KG1 (cell line): ENCODE measurements at regions not wholly inside any gene's neighbourhood (a gene's known extent, or its start where the extent isn't known, plus 50 kb on each side); places are given as distances from the start of the nearest gene placed in this dataset.

ENCODE experiments used
- DNase-seq: peaks from one replicate; lab custom pipeline; 2025; lab: John Stamatoyannopoulos, UW

DNA sequence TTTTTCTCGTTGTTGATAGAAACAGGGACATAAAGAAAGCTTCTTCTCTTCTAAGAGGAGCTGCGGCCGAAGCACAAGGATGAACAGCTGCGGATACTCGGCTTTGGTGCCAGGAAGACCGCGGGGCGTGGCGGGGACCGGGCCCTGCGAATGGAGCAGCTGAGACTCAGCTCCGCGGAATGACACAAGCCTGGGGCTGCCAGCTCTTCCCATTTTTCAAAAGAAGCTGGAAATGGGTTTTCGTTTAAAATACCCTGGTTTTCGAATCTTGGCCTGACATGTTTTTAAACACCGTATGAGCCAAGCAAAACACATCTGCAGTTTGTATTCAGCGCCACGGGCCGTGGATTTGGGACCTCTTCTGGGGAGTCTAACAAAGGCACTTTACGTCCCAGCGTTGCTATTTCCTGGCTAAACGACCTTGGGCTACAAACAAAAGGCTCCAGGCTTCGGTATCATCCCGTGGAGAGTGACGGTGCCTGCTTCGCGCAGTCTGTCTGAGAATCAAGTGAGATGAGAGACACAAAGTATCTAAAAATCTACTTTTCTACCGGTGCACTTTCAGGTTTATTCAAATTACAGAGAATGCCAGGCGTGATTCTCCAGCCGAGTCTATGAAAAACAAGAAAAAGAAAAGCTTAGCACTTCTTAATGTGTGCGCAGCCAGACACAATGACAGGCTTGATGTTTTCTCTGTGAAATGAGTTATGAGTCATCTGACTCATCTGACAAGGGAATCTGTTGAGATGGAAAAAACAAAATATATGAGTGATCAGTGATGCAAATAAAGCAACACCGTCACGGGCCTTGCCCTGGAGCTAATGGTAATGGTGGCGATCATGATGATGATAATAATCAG lies 114.0 kb upstream of the TMEM132D start:
- DNase-seq, result no peak

- no peak for DNase-seq
Observed at GRCh38 chr12:130018614-130019013, 114.8 kb upstream of the TMEM132D start.

GRCh38 chr12:130026608-130027176 lies 122.9 kb upstream of the TMEM132D start:
- no peak for DNase-seq

DNA sequence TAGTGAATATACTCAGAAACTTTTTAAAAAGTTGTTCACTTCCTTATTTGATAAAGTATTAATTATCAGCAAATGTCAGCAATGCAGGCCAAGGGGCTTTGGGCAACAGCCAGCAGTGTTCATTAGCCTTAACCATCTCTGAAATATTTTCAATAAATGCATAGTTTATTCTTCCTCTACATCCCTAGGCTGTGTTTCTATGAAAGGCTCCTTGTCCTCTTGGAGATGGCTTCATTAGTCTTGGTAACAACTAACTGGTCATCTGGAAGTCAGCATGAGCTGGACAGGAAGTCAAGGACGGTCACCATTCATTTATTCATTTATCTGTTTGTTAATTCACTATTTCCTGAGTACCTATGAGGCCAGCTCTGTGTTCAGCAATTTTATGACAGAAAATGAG lies 124.0 kb upstream of the TMEM132D start:
- DNase-seq, result no peak

GRCh38 chr12:130029151-130029550 lies 125.3 kb upstream of the TMEM132D start:
- no peak for DNase-seq

DNA sequence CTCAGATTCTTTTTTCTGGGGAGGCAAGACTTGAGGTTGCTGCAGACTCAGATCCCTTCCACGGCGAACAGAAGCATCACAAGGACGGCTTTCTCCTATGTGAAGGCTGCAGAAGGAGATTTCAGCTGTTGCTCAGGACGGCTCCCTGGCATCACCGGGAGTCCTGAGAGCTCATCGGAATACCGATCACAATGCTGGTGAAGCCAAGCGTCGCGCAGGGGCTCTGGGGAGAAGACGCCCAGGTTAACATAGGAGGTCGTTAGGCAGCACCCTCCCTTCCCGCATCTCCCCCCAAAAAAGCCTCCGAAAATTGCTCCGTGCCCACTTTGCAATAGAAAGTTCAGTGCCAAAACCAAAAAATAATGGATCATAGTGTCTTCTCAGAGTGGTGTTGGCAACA lies 127.2 kb upstream of the TMEM132D start:
- DNase-seq, result no peak

DNA sequence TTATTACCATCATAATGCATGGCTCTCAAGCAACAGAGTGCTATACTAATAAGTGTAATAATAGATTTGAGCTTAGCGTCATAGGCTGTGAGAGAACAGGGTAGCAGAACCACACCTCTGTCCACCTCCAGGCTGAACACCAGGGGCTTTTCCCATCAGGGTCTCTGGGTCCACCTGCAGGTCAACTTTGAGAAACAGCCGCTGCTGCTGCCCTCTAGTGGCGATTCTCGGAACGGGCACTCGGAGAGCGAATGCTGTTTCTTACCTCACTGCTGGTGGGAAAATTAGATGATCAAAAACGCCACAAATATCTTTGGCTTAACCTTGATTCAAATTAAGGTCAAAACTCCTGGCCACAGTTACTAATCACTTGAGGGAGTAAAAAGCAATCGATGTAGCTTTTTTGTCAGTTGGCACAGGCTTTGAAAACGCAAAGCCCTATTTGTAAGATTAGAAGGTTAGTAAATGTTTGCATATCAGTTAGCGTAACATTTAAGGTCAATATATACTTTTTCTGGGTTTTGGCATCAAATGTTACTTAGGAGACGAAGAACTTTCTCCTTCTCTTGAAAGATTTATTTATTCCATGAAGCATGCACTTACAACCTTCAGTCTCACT lies 127.9 kb upstream of the TMEM132D start:
- no peak for DNase-seq

- no peak for DNase-seq
Observed at GRCh38 chr12:130041983-130042812, 120.1 kb upstream of the FZD10 start.

GRCh38 chr12:130043685-130044406 lies 118.4 kb upstream of the FZD10 start:
- DNase-seq, result no peak

GRCh38 chr12:130044991-130045621 lies 117.2 kb upstream of the FZD10 start:
- no peak for DNase-seq

DNA sequence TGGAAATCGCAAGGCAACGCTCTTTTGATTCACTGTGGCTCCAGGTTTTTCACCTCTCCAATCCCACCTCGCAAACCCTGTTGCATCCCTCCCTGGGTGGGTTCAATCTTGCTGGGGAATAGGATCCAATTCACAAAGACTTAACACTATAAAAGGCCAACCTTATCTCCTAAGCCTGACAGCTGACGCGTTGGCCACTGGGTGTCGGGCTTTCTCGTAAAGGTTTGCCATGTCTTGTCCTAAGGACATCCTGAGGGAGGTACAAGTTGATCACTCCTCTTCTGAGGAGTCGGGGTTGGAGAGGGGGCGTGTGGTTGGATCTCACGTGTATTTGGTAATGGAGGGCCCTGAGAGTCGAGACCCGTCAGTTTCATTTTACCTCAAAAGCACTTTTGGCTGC lies 112.6 kb upstream of the FZD10 start:
- DNase-seq, result no peak

GRCh38 chr12:130051900-130052299 lies 110.4 kb upstream of the FZD10 start:
- no peak for DNase-seq

- no peak for DNase-seq
Observed at GRCh38 chr12:130053651-130054069, 108.6 kb upstream of the FZD10 start.

- DNase-seq, result no peak
Observed at GRCh38 chr12:130054803-130055202, 107.5 kb upstream of the FZD10 start.

GRCh38 chr12:130058926-130059472 lies 103.3 kb upstream of the FZD10 start:
- no peak for DNase-seq

DNA sequence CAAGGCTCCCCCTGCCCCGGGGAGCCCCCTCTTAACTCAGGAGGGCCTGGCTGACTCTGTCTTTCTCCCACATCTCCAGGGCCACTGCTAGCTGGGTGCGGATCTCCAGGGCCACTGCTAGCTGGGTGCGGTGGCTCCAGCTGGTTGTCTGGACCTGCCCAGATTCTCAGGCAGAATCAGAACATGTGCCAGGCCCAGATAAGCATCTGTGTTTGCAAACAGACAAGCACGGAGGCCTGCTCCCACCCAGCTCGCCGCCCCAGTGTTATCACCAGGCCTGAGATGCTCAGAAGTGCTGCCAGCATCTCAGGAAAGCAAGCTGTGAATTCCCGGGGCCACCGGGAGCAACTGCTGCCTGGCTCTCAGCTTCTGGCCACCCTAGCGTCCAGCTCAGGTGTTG lies 98.4 kb upstream of the FZD10 start:
- DNase-seq, result no peak

GRCh38 chr12:130064999-130065398 lies 97.3 kb upstream of the FZD10 start:
- DNase-seq, result no peak

DNA sequence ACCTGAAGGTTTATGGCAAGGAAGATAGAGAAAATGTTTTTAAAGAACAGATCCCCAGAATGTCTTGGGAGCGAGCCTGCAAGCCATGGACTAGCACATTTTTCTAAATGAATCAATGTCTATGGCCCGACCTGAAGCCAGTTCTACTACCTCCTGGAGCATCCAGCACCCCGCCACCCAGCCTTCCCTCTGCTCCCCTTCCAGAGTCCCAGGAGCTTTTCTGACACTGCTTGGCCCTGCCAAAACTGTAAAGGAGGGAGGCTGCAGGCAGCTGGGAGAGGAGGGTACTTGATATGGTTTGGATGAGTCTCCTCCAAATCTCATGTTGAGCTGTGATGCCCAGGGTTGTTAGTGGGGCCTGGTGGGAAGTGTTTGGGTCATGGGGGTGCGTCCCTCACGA lies 95.5 kb upstream of the FZD10 start:
- DNase-seq, result no peak

DNA sequence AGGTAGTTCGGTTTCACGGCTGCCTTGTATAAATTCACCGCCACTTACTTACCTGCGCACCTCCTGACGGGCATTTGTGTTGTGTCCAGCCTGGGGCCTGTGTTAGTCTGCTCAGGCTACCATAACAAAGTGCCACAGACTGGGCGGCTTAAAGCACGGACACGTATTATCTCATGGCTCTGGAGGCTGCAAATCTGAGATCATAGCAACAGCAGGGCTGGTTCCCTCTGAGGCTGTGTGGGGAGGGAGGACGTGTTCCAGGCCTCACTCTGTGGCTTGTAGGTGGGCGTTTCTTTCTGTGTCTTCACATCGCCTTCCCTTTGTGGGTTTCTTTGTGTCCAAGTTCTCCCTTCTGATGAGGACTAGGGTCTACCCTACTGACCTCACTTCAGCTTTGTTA lies 93.5 kb upstream of the FZD10 start:
- DNase-seq, result no peak

DNA sequence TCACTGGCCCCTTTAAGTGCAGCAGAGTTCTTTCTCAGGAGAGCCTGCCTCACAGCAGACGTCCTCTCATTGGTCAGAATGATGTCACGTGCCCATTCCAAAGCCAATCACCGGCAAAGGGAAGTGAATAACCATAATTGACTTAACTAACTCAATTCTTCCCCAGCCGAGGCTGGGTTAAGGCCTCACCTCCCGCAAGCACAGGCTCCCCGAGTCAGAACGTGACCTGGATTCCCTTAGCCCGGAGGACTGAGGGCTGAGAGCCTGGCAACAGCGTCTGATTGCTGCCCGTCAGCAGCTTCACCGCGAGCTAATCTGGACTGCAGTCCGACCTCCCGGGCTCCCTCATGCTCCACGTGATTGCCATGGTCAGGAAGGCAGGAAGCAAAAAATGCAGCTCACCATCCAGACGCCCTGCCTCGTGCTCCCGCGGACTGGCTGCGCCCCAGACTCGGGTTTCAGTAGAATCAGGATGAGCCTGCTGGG lies 92.1 kb upstream of the FZD10 start:
- DNase-seq, result no peak

GRCh38 chr12:130073721-130074120 lies 88.5 kb upstream of the FZD10 start:
- DNase-seq, result no peak
